Activated gamma-delta T cell treated with Interleukin-2 at 50 U/mL for 16 hours (primary cell): ENCODE measurements at regions not wholly inside any gene's neighbourhood (a gene's known extent, or its start where the extent isn't known, plus 50 kb on each side); places are given as distances from the start of the nearest gene placed in this dataset.
"Not testable (repeated sequence)": the region's sequence is repeated elsewhere in the genome, so short reads cannot be mapped to it uniquely, and the experiment has no call there.

Experiments
- DNase-seq: peaks from one replicate; pipeline ENCODE4 v3.0.0-alpha.2; 2020

GRCh38 chr5:72692651-72693442 is 123.6 kb upstream of the TNPO1 start:
- no peak for DNase-seq

GRCh38 chr5:72692231-72692637 is 124.2 kb upstream of the TNPO1 start:
- DNase-seq: no peak

- no peak for DNase-seq
These were observed 124.7 kb upstream of the TNPO1 start for GRCh38 chr5:72691751-72692150.

GRCh38 chr5:72688916-72689315 is 127.5 kb upstream of the TNPO1 start:
- DNase-seq: no peak

GRCh38 chr5:72687288-72687687 is 129.2 kb upstream of the TNPO1 start:
- no peak for DNase-seq

- no peak for DNase-seq
These were observed 133.9 kb upstream of the TNPO1 start for GRCh38 chr5:72682561-72682960.

- no peak for DNase-seq
These were observed 134.7 kb upstream of the TNPO1 start for GRCh38 chr5:72681781-72682180.

- no peak for DNase-seq
These were observed 139.0 kb upstream of the TNPO1 start for GRCh38 chr5:72677447-72677846.

- not testable (repeated sequence) for DNase-seq
These were observed 139.6 kb upstream of the TNPO1 start for GRCh38 chr5:72676831-72677230.

GRCh38 chr5:72673623-72674022 is 142.8 kb upstream of the TNPO1 start:
- no peak for DNase-seq

- DNase-seq: no peak
These were observed 143.3 kb upstream of the TNPO1 start for GRCh38 chr5:72673180-72673579.

GRCh38 chr5:72667708-72668107 is 148.8 kb upstream of the TNPO1 start:
- no peak for DNase-seq

- no peak for DNase-seq
These were observed 153.5 kb upstream of the TNPO1 start for GRCh38 chr5:72662936-72663335.

- no peak for DNase-seq
These were observed 154.2 kb upstream of the TNPO1 start for GRCh38 chr5:72662305-72662704.

GRCh38 chr5:72661405-72661804 is 154.2 kb upstream of the ZNF366 start:
- DNase-seq: no peak

- DNase-seq: no peak
These were observed 152.5 kb upstream of the ZNF366 start for GRCh38 chr5:72659726-72660125.

- no peak for DNase-seq
These were observed 151.7 kb upstream of the ZNF366 start for GRCh38 chr5:72658761-72659540.

- no peak for DNase-seq
These were observed 151.0 kb upstream of the ZNF366 start for GRCh38 chr5:72658161-72658560.

- DNase-seq: no peak
These were observed 149.7 kb upstream of the ZNF366 start for GRCh38 chr5:72656756-72657513.

- no peak for DNase-seq
These were observed 149.1 kb upstream of the ZNF366 start for GRCh38 chr5:72656331-72656730.

- no peak for DNase-seq
These were observed 147.0 kb upstream of the ZNF366 start for GRCh38 chr5:72654231-72654630.

GRCh38 chr5:72653586-72653985 is 146.4 kb upstream of the ZNF366 start:
- DNase-seq: no peak

- no peak for DNase-seq
These were observed 144.6 kb upstream of the ZNF366 start for GRCh38 chr5:72651779-72652178.

GRCh38 chr5:72651109-72651508 is 143.9 kb upstream of the ZNF366 start:
- DNase-seq: no peak
